ENCODE measurements at regions not wholly inside any gene's neighbourhood (a gene's known extent, or its start where the extent isn't known, plus 50 kb on each side); places are given as distances from the start of the nearest gene placed in this dataset.

GRCh38 chr20:40536808-40537207 lies 152.2 kb downstream of the MAFB start:
- no peaks in the 10 kb centered on the region for H3K27me3 ChIP-seq (ENCODE audit: control insufficient read depth, insufficient read depth, low read length)
- H3K9me3 ChIP-seq (ENCODE audit: control insufficient read depth, insufficient read depth, low read length), result no peaks in the 10 kb centered on the region
- H3K4me1 ChIP-seq (ENCODE audit: control insufficient read depth, insufficient read depth, low read length), result no peaks in the 10 kb centered on the region
- H3K4me3 ChIP-seq (ENCODE audit: low read depth, low read length), result no peak overlapping the region
- H3K36me3 ChIP-seq (ENCODE audit: control insufficient read depth, insufficient read depth, low read length), result no peaks in the 10 kb centered on the region
- H3K9ac ChIP-seq (ENCODE audit: low read depth, low read length), result no peak overlapping the region

- Histone ChIP-seq H3K4me3 (ENCODE audit: low read depth, low read length) (no peak overlapping the region), H3K4me1 (ENCODE audit: control insufficient read depth, insufficient read depth, low read length) (no peaks in the 10 kb centered on the region), H3K27me3 (ENCODE audit: control insufficient read depth, insufficient read depth, low read length) (no peaks in the 10 kb centered on the region), H3K9ac (ENCODE audit: low read depth, low read length) (no peak overlapping the region), H3K36me3 (ENCODE audit: control insufficient read depth, insufficient read depth, low read length) (no peaks in the 10 kb centered on the region), H3K9me3 (ENCODE audit: control insufficient read depth, insufficient read depth, low read length) (no peaks in the 10 kb centered on the region)
These were observed 153.2 kb downstream of the MAFB start for GRCh38 chr20:40535816-40536215.

GRCh38 chr20:40532103-40532502 lies 156.9 kb downstream of the MAFB start:
- H3K4me1 ChIP-seq (ENCODE audit: control insufficient read depth, insufficient read depth, low read length), result no peaks in the 10 kb centered on the region
- H3K36me3 ChIP-seq (ENCODE audit: control insufficient read depth, insufficient read depth, low read length), result no peaks in the 10 kb centered on the region
- H3K9me3 ChIP-seq (ENCODE audit: control insufficient read depth, insufficient read depth, low read length), result no peaks in the 10 kb centered on the region
- no peak overlapping the region for H3K4me3 ChIP-seq (ENCODE audit: low read depth, low read length)
- no peaks in the 10 kb centered on the region for H3K27me3 ChIP-seq (ENCODE audit: control insufficient read depth, insufficient read depth, low read length)
- H3K9ac ChIP-seq (ENCODE audit: low read depth, low read length), result no peak overlapping the region

DNA sequence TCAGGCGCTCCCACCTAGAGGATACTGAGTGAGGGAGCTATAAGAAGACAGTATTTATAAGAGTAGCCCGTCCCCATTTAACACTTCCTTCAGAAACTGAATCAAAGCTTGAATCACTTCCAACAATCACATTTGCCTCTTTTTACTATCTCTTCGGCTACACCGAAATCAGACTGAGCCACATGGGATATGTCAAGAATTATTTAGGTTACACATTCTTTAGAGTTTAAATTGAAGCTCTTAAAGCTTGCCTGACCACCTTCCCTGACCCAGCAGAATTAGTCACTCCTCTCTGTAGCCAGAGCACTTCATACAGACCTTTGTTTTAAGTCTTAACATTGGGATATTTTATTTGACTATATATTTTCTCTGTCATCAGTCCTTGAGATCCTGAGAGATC lies 163.7 kb downstream of the MAFB start:
- Histone ChIP-seq H3K4me1 (ENCODE audit: control insufficient read depth, insufficient read depth, low read length) (no peaks in the 10 kb centered on the region), H3K9me3 (ENCODE audit: control insufficient read depth, insufficient read depth, low read length) (no peaks in the 10 kb centered on the region), H3K9ac (ENCODE audit: low read depth, low read length) (no peak overlapping the region), H3K4me3 (ENCODE audit: low read depth, low read length) (no peak overlapping the region), H3K36me3 (ENCODE audit: control insufficient read depth, insufficient read depth, low read length) (no peaks in the 10 kb centered on the region), H3K27me3 (ENCODE audit: control insufficient read depth, insufficient read depth, low read length) (no peaks in the 10 kb centered on the region)

- H3K4me3 ChIP-seq (ENCODE audit: low read depth, low read length), result no peak overlapping the region
- no peaks in the 10 kb centered on the region for H3K4me1 ChIP-seq (ENCODE audit: control insufficient read depth, insufficient read depth, low read length)
- no peaks in the 10 kb centered on the region for H3K36me3 ChIP-seq (ENCODE audit: control insufficient read depth, insufficient read depth, low read length)
- no peak overlapping the region for H3K9ac ChIP-seq (ENCODE audit: low read depth, low read length)
- H3K9me3 ChIP-seq (ENCODE audit: control insufficient read depth, insufficient read depth, low read length), result no peaks in the 10 kb centered on the region
- H3K27me3 ChIP-seq (ENCODE audit: control insufficient read depth, insufficient read depth, low read length), result no peaks in the 10 kb centered on the region
These were observed 165.0 kb downstream of the MAFB start for GRCh38 chr20:40524071-40524470.

DNA sequence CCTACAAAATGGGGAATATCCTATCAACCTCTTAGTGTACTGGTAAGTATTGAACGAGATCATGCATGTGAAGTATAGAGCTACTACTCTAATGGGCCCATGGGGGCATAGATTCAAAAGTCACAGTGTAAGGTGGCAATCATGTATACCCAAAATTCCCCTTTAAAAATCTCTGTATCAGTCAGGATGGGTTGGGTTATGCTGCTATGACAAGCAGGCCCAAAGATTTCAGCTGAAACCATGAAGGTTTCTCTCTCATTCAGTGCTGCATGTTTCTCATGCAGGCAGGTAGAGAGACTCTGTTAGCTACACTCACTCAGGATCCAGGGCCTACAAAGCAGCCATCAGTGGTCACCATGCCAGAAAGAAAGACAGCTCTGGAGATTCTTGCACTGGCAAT lies 166.6 kb downstream of the MAFB start:
- Histone ChIP-seq H3K9me3 (ENCODE audit: control insufficient read depth, insufficient read depth, low read length) (no peaks in the 10 kb centered on the region), H3K36me3 (ENCODE audit: control insufficient read depth, insufficient read depth, low read length) (no peaks in the 10 kb centered on the region), H3K27me3 (ENCODE audit: control insufficient read depth, insufficient read depth, low read length) (no peaks in the 10 kb centered on the region), H3K4me1 (ENCODE audit: control insufficient read depth, insufficient read depth, low read length) (no peaks in the 10 kb centered on the region), H3K4me3 (ENCODE audit: low read depth, low read length) (no peak overlapping the region), H3K9ac (ENCODE audit: low read depth, low read length) (no peak overlapping the region)

- no peak overlapping the region for H3K9ac ChIP-seq (ENCODE audit: low read depth, low read length)
- H3K36me3 ChIP-seq (ENCODE audit: control insufficient read depth, insufficient read depth, low read length), result no peaks in the 10 kb centered on the region
- H3K9me3 ChIP-seq (ENCODE audit: control insufficient read depth, insufficient read depth, low read length), result no peaks in the 10 kb centered on the region
- H3K27me3 ChIP-seq (ENCODE audit: control insufficient read depth, insufficient read depth, low read length), result no peaks in the 10 kb centered on the region
- no peak overlapping the region for H3K4me3 ChIP-seq (ENCODE audit: low read depth, low read length)
- no peaks in the 10 kb centered on the region for H3K4me1 ChIP-seq (ENCODE audit: control insufficient read depth, insufficient read depth, low read length)
These were observed 167.1 kb downstream of the MAFB start for GRCh38 chr20:40521962-40522361.

DNA sequence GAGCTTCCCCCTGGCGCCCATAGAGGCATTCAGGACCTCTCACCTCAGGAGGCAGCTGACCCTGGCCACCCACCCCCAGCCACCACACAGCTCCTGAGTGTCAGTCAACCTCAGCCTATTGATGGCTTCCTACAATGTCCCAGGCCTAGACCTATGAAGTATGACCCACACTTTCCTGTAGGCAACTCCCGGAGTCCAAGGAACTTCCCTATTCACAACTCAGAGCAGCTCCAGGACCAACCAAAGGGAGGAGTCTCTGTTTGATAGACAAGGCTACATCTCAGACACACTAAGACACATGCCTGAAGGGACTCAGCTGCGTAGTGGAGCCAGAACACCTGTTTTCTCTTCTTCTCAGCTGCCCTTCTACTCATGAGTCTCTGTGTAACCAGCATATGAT lies 169.1 kb downstream of the MAFB start:
- H3K4me3 ChIP-seq (ENCODE audit: low read depth, low read length), result no peak overlapping the region
- no peaks in the 10 kb centered on the region for H3K9me3 ChIP-seq (ENCODE audit: control insufficient read depth, insufficient read depth, low read length)
- no peaks in the 10 kb centered on the region for H3K4me1 ChIP-seq (ENCODE audit: control insufficient read depth, insufficient read depth, low read length)
- H3K36me3 ChIP-seq (ENCODE audit: control insufficient read depth, insufficient read depth, low read length), result no peaks in the 10 kb centered on the region
- H3K27me3 ChIP-seq (ENCODE audit: control insufficient read depth, insufficient read depth, low read length), result no peaks in the 10 kb centered on the region
- no peak overlapping the region for H3K9ac ChIP-seq (ENCODE audit: low read depth, low read length)

DNA sequence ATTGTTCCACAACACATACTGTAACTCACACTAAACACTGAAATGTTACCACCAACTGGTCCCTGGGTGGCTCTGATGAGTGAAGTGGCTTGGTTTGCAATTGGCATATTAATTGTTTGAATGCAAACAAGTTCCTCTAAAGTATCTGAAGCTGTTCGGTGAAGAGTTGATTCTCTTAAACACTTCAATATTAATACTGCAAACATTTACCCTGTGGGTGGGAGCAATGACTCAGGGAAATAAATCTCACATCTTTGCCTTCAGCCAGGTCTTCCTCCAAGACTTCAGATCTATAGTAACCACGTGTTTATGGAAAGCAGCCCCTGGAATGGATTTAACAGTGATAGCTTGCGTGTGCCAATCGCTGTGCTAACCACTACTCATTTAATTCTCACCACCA lies 176.0 kb downstream of the MAFB start:
- Histone ChIP-seq H3K4me1 (ENCODE audit: control insufficient read depth, insufficient read depth, low read length) (no peaks in the 10 kb centered on the region), H3K9ac (ENCODE audit: low read depth, low read length) (no peak overlapping the region), H3K36me3 (ENCODE audit: control insufficient read depth, insufficient read depth, low read length) (no peaks in the 10 kb centered on the region), H3K27me3 (ENCODE audit: control insufficient read depth, insufficient read depth, low read length) (no peaks in the 10 kb centered on the region), H3K9me3 (ENCODE audit: control insufficient read depth, insufficient read depth, low read length) (no peaks in the 10 kb centered on the region), H3K4me3 (ENCODE audit: low read depth, low read length) (no peak overlapping the region)

DNA sequence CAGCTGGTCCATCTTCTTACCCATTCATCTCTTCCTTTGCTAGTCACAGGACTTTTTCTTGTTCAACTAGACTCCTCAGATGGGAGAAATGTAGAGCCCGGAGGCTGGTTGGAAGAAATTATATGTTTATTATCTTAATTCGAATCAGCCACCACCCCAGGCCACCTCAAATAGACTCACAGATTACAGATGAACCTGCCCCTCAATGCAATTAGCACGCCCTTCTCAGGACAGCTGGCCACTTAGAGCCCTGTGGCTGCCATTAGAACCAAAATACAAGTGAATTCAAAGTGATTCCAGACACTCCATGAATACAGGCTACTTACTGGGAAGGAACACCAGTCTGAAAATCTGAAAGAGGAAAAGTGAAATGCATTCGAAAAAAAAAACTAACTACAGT lies 176.4 kb downstream of the MAFB start:
- H3K4me3 ChIP-seq (ENCODE audit: low read depth, low read length), result no peak overlapping the region
- H3K9me3 ChIP-seq (ENCODE audit: control insufficient read depth, insufficient read depth, low read length), result no peaks in the 10 kb centered on the region
- no peaks in the 10 kb centered on the region for H3K27me3 ChIP-seq (ENCODE audit: control insufficient read depth, insufficient read depth, low read length)
- H3K4me1 ChIP-seq (ENCODE audit: control insufficient read depth, insufficient read depth, low read length), result no peaks in the 10 kb centered on the region
- H3K36me3 ChIP-seq (ENCODE audit: control insufficient read depth, insufficient read depth, low read length), result no peaks in the 10 kb centered on the region
- H3K9ac ChIP-seq (ENCODE audit: low read depth, low read length), result no peak overlapping the region

DNA sequence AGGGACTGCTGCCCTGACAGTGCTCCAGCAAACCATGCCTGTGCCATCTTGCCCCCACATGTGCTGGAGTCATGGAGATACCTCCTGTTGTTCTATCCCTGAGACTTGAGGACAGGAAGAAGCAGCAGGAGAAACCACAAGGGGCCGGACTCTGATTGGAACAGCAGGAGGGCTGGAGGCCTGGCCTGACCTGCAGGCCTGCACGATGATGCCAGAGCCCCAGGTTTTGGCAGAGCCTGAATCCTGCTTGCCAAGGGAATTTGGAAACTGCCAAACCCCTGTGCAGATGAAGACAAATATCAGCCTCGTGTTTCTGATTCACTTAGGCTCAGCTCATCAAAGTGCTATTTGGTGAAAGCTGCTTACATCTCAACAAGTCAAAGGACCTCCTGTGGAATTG lies 177.6 kb downstream of the MAFB start:
- Histone ChIP-seq H3K4me1 (ENCODE audit: control insufficient read depth, insufficient read depth, low read length) (no peaks in the 10 kb centered on the region), H3K9ac (ENCODE audit: low read depth, low read length) (no peak overlapping the region), H3K4me3 (ENCODE audit: low read depth, low read length) (no peak overlapping the region), H3K27me3 (ENCODE audit: control insufficient read depth, insufficient read depth, low read length) (no peaks in the 10 kb centered on the region), H3K9me3 (ENCODE audit: control insufficient read depth, insufficient read depth, low read length) (no peaks in the 10 kb centered on the region), H3K36me3 (ENCODE audit: control insufficient read depth, insufficient read depth, low read length) (no peaks in the 10 kb centered on the region)

- H3K9me3 ChIP-seq (ENCODE audit: control insufficient read depth, insufficient read depth, low read length), result no peaks in the 10 kb centered on the region
- no peak overlapping the region for H3K4me3 ChIP-seq (ENCODE audit: low read depth, low read length)
- H3K27me3 ChIP-seq (ENCODE audit: control insufficient read depth, insufficient read depth, low read length), result no peaks in the 10 kb centered on the region
- H3K36me3 ChIP-seq (ENCODE audit: control insufficient read depth, insufficient read depth, low read length), result no peaks in the 10 kb centered on the region
- no peaks in the 10 kb centered on the region for H3K4me1 ChIP-seq (ENCODE audit: control insufficient read depth, insufficient read depth, low read length)
- H3K9ac ChIP-seq (ENCODE audit: low read depth, low read length), result no peak overlapping the region
These were observed 178.4 kb downstream of the MAFB start for GRCh38 chr20:40510622-40511021.

DNA sequence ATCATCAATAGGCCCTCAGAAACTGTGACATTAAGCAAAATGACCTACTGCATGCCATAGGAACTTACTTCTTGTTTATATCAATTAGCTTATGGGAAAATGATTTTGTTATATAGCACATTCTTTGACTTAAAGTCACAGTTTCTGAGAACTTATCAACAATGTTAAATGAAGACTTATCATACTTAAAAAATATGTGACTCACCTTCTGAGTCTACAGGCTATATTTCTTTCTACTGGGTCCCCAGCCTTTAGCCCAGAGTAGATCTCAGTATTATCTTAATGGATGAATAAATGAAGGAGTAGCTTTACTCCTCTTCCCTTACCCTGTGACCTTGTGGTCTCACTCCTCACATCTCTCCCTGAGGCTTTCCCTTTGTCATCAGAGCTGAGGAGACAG lies 180.2 kb downstream of the MAFB start:
- no peaks in the 10 kb centered on the region for H3K9me3 ChIP-seq (ENCODE audit: control insufficient read depth, insufficient read depth, low read length)
- H3K4me1 ChIP-seq (ENCODE audit: control insufficient read depth, insufficient read depth, low read length), result no peaks in the 10 kb centered on the region

More for the DNA sequence above, 180.2 kb downstream of the MAFB start:
- no peaks in the 10 kb centered on the region for H3K27me3 ChIP-seq (ENCODE audit: control insufficient read depth, insufficient read depth, low read length)
- H3K9ac ChIP-seq (ENCODE audit: low read depth, low read length), result no peak overlapping the region
- H3K36me3 ChIP-seq (ENCODE audit: control insufficient read depth, insufficient read depth, low read length), result no peaks in the 10 kb centered on the region
- H3K4me3 ChIP-seq (ENCODE audit: low read depth, low read length), result no peak overlapping the region
